NCI-H2171 (cell line): ENCODE measurements at regions not wholly inside any gene's neighbourhood (a gene's known extent, or its start where the extent isn't known, plus 50 kb on each side); places are given as distances from the start of the nearest gene placed in this dataset.
"Not testable (repeated sequence)": the region's sequence is repeated elsewhere in the genome, so short reads cannot be mapped to it uniquely, and the experiment has no call there.

Experiments used
- DNase-seq: peaks from one replicate; lab custom pipeline; 2025; lab: John Stamatoyannopoulos, UW

DNA sequence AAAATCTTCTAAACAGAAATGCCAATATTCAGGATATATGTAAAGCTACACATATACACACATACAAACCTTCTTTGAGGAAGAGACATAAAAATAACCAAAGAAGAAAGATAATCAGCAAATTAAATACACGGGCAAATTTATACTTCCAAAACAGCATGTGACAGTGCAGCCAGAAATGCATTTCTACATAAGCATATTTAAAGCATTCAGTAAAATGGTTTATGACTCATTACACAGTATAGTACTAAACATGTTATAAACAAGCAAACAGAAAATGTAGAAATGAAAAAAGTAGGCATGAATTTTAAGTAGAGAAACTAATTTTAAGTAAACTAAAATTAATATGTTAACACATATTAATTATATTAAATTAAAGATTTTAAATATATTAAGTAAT lies 1717.2 kb downstream of the OTOL1 start:
- no peak for DNase-seq

DNA sequence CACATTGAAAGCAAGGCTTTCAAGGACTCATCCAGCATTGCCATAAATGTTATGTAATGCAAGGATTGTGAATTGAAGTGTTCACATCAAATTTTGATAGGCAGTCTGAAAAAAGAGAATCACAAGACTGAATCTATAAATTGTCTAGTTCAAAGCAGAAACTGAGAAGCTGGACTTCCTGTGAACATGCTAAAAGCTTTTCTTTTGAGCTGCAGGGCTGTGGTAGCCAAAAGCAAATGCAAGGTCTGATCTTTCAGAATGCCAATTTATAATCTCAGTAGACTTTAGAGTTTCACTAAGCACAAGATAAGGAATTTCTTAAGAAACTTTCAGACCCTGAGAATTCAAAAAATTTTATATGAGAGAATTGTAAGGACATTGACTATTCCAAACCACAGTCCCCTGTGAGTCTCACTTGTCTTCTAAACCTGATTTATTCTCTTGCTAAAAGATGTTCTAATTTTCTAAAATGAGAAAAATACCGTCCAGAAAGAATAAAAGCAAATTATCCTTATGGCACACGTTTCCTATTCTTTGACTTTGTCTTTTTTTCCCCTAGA lies 1700.3 kb downstream of the OTOL1 start:
- DNase-seq, result no peak

DNA sequence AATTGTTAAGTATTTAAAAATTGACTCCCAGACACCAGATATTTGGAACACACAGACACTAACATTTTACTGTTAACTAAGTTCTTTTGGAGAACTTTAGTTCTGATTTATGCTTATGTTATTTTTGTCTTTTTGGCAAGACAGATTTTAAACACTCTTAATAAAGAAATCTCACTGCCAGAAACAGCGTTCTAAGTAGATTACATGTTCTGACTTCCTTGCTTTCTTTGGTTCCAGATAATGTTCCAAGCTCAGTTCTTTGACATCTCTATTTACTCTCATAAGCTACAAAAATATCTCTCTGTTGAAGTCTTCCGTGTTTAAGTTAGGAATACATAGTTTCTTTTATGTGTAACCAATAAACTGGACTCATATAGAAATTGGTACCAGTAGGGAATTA lies 1699.6 kb downstream of the OTOL1 start:
- DNase-seq, result no peak

DNA sequence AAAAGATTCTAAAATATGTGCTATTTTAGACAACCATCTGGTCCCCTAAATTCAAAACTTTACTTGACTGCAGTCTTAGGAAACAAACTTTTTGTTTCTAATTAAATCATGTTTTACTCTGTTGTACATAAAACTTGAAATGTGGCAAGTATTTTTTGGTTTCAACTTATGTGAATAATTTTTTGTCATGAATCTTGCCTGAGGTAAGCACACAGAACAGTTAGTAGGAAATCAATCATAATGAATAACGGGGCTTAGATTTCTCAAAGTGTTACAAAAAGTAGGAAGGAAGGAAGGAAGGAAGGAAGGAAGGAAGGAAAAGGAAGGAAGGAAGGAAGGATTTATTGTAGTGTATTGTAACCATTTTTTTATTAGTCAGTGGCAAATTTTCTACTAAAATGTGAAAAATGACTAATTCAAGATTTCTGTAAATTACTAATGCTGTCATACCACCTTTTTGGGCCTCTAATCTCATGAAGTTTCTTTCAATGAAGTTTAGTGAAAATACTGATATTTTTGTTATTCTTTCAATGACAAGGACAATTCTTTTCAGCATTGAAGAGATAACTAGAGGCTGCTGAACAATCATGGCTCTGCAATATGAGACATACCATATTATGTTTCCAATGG lies 1689.2 kb downstream of the OTOL1 start:
- no peak for DNase-seq

DNA sequence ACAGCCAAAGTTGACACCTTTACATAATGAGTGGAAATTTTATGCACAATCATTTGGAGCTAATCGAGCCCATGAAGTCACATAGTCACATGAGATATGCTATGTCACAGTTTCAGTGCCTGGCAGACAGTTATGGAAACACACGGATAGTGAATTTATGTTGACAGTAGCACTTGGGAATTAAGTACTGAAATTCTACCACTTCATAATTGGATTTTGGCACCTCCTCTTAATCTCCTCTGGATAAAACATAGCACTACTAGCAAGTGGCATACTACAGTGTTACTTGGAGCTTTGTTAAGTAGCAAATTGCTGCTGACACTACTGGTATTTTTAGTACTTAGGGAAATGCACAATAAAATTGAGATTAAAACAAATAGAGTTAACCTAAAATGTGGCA lies 1679.4 kb downstream of the OTOL1 start:
- no peak for DNase-seq

DNA sequence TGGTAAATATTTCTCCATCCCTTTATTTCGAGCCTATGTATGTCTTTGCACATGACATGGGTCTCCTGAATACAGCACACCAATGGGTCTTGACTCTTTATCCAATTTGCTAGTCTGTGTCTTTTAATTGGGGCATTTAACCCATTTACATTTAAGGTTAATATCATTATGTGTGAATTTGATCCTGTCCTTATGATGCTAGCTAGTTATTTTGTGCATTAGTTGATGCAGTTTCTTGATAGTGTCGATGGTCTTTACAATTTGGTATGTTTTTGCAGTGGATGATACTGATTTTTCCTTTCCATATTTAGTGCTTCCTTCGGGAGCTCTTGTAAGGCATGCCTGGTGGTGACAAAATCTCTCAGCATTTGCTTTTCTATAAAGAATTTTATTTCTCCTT lies 1675.9 kb downstream of the OTOL1 start:
- not testable (repeated sequence) for DNase-seq

DNA sequence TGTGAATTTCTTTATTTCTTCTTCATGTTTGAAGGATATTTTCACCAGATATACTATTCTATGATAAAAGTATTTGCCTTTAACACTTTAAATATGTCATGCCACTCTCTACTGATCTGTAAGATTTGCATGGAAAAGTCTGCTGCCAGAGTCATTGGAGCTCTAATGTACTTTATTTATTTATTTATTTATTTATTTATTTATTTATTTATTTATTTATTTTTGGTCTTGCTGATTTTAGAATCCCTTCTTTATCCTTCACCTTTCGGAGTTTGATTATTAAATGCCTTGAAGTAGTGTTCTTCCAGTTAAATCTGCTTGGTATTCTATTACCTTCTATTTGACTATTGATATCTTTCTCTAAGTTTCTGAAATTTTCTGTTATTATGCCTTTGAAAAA lies 1669.6 kb downstream of the OTOL1 start:
- no peak for DNase-seq

DNA sequence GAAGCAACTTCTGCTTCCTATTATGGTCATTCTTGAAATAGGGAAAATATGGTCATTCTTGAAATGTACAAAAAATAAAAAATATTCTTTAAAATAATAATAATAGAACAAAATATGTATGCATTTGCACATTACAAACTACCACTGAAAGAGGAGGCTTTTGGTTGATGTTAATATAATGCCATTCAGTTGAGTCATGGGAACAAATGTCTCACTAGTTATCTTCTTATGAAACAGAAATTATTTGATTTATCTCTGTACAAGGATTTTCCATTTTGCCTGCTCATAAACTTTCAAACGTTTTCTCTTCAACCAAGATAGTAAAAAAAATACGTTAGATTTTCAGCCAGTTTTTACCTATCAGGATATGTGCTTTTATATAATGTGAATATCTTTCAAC lies 1662.7 kb downstream of the OTOL1 start:
- no peak for DNase-seq

DNA sequence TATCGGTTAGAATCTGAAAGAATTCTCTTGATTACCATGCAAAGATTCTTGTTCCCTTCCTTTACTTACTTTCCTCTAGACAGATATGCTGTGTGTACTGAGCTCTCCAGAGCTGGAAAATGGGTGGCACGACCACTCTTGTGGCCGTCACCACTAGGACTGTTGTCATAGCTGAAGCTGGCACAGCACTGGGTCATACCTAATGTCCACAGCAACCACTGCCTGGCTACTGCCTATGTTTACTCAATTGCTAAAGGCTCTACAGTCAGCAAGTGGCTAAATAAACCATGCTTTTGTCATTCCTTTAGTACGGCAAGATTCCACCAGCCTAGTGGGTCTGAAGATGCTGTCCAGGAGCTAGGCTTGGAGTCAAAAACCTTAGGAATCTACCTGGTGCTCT lies 1643.0 kb downstream of the OTOL1 start:
- no peak for DNase-seq

DNA sequence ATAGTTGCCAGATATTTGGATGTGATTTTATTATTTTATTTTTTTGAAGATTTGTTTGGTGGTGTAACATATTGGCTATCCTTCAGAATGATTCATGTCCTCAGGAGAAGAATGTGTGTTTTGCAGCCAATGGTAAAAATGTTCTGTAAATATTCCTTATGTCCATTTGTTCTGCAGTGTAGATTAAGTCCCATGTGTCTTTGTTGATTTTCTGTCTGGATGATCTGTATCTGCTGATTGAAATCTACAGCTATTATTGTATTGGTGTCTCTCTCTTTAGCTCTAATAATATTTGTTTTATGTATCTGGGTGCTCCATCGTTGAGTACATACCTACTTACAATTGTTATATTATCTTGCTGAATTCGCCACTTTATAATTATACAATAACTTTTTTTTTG lies 1641.7 kb downstream of the OTOL1 start:
- DNase-seq, result no peak

DNA sequence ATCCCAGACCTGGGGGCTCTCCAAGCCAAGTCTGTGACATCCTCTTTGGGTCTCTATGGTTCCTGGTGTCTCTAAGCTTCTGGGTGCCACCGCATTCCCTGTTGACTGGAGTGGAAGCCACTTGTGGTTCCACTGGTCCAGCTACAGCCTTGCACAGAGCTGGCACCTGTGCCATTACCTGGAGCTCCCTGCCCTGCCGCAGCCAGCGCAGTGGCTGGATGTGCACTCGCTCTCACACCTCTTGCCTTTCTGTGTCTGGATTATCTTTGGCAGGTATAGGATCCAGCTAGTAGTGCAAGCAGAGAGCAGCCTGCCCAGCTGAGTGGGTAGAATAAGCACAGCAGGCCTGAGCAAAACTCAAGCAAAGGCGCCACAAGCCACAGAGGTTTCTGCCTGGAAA lies 1635.5 kb downstream of the OTOL1 start:
- DNase-seq, result no peak

DNA sequence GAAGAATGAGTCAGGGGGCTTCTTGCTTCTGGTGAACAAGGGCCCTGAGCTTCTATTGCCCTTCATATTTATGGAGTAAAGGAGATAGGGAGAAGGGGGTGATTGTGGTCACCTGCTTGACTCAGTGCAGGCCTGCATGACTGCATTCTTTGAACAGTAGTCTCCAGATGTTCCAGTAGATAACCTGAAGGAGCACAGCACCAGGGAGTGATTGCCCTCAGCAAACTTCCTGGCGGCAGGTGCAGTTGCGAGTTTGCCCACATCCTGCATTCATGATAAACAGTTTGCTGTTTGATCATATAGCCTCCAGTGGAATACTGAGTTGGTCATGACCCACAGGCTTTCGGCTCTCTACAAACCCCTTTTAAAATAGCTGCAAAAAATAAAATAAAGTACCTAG lies 1632.7 kb downstream of the OTOL1 start:
- no peak for DNase-seq

DNA sequence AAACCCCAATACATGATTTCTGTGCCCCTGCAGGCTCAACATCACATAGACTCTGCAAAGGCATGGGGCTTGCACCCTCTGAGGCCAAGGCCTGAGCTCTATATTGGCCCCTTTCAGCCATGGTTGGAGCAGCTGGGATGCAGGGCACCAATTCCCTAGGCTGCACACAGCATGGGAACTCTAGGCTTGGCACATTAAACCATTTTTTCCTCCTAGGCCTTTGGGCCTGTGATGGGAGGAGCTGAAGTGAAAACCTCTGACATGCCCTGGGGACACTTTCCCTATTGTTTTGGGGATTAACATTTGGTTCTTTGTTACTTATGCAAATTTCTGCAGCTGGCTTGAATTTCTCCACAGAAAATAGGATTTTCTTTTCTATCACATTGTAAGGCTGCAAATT lies 1629.5 kb downstream of the OTOL1 start:
- no peak for DNase-seq
